HG03565 (cell line): ENCODE measurements at regions not wholly inside any gene's neighbourhood (a gene's known extent, or its start where the extent isn't known, plus 50 kb on each side); places are given as distances from the start of the nearest gene placed in this dataset.

ENCODE experiments used
- ATAC-seq: cut with Tn5 transposase; IDR thresholded peaks from one replicate; pipeline ENCODE4 v1.9.1; 2021; ENCODE audit warnings: mild to moderate bottlenecking, moderate library complexity; ENCODE audit not compliant: unreplicated experiment

GRCh38 chr10:78993261-78993945 lies 75.4 kb upstream of the ZMIZ1 start:
- no peak for ATAC-seq

- ATAC-seq: no peak
Measured at GRCh38 chr10:78995987-78996791, 72.6 kb upstream of the ZMIZ1 start.

GRCh38 chr10:78996792-78997129 lies 72.0 kb upstream of the ZMIZ1 start:
- no peak for ATAC-seq

- ATAC-seq: no peak
Measured at GRCh38 chr10:78997635-78998618, 70.8 kb upstream of the ZMIZ1 start.

- ATAC-seq: no peak
Measured at GRCh38 chr10:79001082-79001885, 67.5 kb upstream of the ZMIZ1 start.

- no peak for ATAC-seq
Measured at GRCh38 chr10:79002336-79002735, 66.4 kb upstream of the ZMIZ1 start.

DNA sequence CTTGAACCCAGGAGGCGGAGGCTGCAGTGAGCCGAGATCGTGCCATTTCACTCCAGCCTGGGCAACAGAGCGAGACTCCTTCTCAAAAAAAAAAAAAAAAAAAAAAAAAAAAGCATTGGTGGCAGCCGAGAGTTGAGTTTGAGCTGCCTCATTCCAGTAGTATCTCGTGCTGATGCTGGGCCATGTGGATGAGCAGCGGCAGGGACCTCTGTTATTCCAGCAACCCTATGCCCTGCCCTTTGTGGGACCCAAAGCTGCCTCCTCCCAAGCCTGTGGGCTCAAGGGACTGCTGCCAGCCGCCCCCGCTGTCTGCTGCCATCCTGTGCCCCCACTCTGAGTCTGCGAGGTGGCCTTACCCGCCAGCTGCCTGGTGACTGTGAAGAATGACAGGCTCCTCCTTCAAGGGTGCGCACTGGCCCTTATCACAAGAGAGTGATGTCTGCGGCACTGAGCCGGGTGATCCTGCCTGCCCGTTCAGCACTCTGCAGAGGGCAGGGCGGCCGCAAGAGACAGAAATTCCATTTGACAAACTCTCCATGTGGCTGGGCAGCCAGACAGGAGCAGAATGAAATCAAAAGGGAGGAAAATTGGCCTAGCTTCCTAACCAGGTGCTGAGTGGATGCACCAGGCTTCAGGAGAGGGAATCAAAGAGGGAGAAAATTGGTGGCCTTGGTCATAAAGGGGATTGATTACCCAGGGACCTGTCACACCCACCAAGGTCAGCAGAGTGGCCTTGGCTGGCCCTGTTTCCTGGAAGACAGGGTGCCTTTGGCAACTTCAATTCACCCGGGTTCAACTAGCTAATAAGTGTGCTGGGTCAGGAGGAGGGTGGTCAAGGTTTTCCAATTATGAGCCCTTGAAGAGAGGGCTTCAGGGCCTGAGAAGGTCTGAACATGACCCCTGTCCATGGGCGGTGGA lies 65.3 kb upstream of the ZMIZ1 start:
- no peak for ATAC-seq

DNA sequence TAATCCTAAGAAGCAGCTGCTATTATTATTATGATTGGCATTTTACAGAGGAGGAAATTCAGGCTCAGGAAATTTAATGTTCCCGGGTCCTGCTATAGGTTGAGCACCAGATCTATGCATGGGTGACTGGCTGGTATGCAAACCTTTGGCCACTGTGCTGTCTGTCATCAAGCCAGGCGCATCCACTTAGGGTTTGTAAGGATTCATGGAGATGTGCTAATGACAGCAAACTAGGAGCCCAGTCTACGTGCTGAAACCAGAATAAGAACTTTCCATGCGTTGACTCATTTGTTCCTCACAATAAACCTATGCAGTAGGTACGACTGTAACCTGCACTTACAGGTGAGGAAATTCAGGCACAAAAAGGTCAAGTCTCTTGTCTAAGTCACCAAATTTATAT lies 64.5 kb upstream of the ZMIZ1 start:
- no peak for ATAC-seq

DNA sequence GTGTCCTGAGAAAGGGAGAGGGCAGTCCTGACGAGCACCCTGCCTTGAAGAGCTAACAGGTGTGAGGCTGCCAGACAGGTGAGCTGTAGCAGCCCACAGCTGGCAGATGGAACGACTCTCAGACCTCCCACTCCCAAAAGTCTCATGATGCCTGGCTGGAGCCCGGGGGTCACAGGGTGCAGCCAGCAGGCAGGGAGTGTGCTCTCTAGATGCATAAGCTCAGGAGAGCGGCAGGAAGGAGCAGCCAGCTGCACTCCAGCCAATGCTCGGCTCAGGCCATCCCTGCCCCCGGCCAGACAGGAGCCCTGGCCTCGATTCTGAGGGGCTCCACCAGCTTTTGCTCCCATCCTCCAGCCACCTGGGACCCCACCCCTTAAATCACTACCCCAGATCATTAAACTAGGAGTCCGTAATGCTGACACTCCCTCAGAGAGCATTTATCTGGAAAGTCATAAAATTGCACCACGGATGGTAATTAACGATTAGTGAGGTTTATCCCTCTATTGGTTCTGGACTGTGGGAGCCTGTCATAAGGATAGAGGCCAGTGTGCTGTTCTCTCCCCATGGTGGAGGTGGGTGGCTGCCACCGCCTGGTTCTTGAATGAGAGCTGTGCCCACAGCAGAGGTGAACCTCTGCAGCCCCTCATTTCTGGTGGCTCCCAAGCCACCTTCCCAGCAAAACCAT lies 63.5 kb upstream of the ZMIZ1 start:
- no peak for ATAC-seq

GRCh38 chr10:79007018-79007417 lies 61.7 kb upstream of the ZMIZ1 start:
- ATAC-seq: no peak

DNA sequence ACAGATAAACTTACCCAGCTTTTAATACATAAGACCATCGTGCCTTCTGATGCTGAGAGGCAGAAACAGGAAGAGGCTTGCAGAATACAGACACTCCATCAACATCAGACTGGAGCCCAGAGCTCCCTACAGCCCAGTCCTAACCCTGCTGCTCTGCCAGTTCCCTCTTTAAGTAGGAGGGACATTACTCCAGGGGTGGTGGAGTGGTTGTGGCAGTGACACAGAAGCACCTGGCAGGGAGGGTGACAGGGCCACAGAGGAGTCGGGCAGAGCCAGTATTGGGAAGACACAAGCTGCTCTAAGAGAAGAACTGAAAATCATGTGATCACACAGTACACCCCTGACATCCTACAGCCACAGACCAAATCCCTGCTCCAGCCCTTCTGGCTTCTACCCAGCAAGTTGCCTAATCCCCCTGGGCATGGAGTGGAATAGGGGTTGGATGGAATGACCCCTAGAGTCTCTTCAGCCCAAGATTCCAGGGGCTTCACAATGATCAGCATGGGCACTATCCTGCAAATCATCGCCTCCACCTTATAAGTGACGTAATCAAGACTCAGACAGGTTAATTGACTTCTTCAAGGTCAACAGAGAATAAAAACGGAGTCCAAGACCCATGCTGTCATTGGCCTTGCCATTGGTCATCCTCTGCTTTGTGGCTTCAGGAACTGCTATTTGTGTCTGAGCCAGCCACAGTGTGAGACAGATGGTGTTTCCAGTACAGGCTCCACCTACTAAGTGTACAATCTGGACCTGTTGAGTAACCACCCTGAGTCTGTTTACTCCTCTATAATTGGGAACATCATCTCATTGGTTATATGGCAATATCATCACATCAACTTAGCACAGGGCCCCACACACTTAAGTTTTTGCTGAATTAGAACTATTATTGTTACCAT lies 61.1 kb upstream of the ZMIZ1 start:
- ATAC-seq: no peak

DNA sequence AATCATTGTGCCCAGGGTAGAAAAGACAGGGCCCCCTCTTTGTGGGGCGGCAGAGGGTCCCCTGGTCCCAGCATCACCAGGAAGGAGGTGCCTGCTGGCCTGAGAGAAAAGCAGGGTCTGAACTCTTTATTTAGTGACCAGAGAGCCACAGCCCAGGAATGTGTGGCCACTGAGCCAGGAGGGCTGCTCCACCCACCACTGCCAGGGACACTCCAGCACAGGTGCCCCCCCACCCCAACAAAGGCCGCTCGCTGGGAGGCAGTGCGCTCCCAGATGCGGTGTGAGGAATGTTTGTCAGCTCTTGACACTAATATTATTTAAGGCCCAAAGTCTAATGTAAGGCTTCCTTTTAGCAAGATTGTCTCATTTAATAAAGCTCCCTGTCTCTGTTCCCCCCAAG lies 59.6 kb upstream of the ZMIZ1 start:
- ATAC-seq: no peak

DNA sequence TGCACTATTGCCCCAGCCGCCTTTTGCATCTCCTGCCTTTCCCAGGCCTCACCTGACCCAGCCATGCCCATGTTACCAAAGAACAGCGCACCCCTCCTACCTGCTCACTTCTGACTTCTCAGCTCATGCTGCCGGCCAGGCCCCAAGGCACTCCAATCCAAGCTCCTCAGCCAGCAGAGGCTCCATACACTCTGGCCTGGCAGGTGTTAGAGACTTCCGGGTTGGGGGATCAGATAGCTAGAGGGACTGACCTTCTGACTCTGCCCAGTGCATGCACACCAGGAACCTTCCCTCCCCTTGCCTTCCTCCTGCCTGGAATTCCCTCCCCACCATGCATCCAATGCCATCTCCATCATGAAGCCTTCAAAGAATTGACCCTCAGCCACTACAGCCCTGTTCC lies 56.2 kb upstream of the ZMIZ1 start:
- no peak for ATAC-seq

GRCh38 chr10:79013406-79013987 lies 55.3 kb upstream of the ZMIZ1 start:
- ATAC-seq: no peak

GRCh38 chr10:79014796-79015195 lies 54.0 kb upstream of the ZMIZ1 start:
- ATAC-seq: no peak

DNA sequence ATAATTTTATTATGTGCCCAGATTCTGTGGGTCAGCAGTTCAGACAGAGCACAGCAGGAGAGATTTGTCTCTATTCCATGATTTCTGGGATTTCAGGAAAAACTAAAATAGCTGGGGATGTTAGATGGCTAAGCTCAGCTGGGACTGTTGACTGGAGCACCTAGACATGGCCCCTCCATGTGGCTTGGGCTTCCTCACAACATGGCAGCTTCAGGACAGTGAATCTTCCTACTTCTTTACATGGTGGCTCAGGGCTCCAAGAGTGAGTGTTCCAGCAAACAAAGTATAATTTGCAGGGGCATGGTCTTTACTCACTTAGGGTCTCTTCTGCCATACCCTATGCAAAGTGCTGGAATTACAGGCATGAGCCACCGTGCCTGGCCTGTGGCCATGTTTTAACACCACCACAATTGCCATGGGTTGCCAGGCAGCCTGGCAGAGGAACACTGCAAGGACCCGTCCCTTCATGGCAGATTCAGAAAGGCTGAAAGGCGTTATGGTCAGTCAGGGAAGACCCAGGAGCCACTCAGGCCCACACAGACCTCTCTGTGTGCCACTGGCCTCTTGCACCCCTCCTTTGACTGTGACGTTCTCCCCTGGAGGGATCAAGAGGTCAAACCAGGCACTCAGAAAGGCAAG lies 50.8 kb upstream of the ZMIZ1 start:
- ATAC-seq: no peak

DNA sequence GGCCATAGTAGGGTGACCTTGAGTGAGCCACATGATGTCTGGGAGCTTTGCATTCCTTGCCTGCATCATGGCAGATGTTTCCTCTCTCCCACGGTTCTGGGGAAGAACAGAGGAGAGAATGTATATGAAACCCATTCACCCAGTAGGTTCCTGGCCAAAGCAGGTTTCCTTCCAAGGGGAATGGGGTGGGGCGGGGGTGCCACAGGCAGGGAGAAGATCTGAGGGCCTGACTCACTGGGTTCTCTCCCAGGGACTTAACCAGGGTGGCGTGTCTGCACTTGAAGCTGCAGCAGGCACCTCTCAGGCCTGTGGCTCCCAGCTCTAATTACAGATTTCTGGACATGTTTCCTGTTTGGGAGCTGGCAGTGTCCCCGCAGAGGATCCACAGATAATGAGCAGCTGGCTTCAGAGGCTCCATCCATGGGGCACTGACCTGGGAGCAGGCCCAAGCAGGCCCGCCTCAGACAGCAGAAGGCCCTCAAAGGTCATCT lies 50.2 kb upstream of the ZMIZ1 start:
- ATAC-seq: no peak
